Hepatocyte (in vitro differentiated cells): ENCODE measurements at regions not wholly inside any gene's neighbourhood (a gene's known extent, or its start where the extent isn't known, plus 50 kb on each side); places are given as distances from the start of the nearest gene placed in this dataset.

Experiments used
- DNase-seq: peaks from one replicate; pipeline ENCODE4 v3.0.0-alpha.2; 2016; ENCODE audit warnings: low spot score
- H2AFZ ChIP-seq: fragments of 200-600 bp; sonication (generic); 2 replicates; pipeline ENCODE4 v1.6.0; 2016; ENCODE audit warnings: antibody characterized with exemption, mild to moderate bottlenecking
- H3K27ac ChIP-seq: fragments of 200-600 bp; sonication (generic); 2 replicates; pipeline ENCODE4 v1.5.1; 2016; ENCODE audit warnings: mild to moderate bottlenecking
- H3K27me3 ChIP-seq: fragments of 200-600 bp; sonication (generic); 2 replicates; pipeline ENCODE4 v1.6.1; 2016
- H3K36me3 ChIP-seq: fragments of 200-600 bp; sonication (generic); replicated peaks from 2 replicates; pipeline ENCODE4 v1.5.1; 2016; ENCODE audit warnings: low read depth; ENCODE audit not compliant: insufficient read depth
- H3K4me1 ChIP-seq: fragments of 200-600 bp; sonication (generic); 2 replicates; pipeline ENCODE4 v1.5.1; 2016; ENCODE audit warnings: mild to moderate bottlenecking, moderate library complexity; ENCODE audit not compliant: insufficient read depth
- H3K4me2 ChIP-seq: fragments of 200-600 bp; sonication (generic); 2 replicates; pipeline ENCODE4 v1.6.0; 2016
- H3K4me3 ChIP-seq: fragments of 200-600 bp; sonication (generic); 2 replicates; pipeline ENCODE4 v1.5.1; 2016; ENCODE audit warnings: mild to moderate bottlenecking
- H3K79me2 ChIP-seq: fragments of 200-600 bp; sonication (generic); 2 replicates; pipeline ENCODE4 v1.6.0; 2017; ENCODE audit warnings: mild to moderate bottlenecking
- H3K9me2 ChIP-seq: fragments of 200-600 bp; sonication (generic); replicated peaks from 2 replicates; pipeline ENCODE4 v1.6.0; 2017; ENCODE audit warnings: mild to moderate bottlenecking; ENCODE audit not compliant: insufficient read depth
- H3K9me3 ChIP-seq: fragments of 200-600 bp; sonication (generic); 2 replicates; pipeline ENCODE4 v1.5.1; 2016; ENCODE audit warnings: low read depth, mild to moderate bottlenecking
- H4K20me1 ChIP-seq: fragments of 200-600 bp; sonication (generic); 2 replicates; pipeline ENCODE4 v1.6.0; 2016; ENCODE audit warnings: mild to moderate bottlenecking; ENCODE audit not compliant: insufficient read depth, poor library complexity, severe bottlenecking
- CTCF ChIP-seq: fragments of 200-600 bp; sonication (generic); IDR thresholded peaks from 2 replicates; pipeline ENCODE4 v1.5.1; 2016; ENCODE audit warnings: antibody characterized with exemption, mild to moderate bottlenecking; ENCODE audit not compliant: poor library complexity
- EZH2 ChIP-seq: fragments of 200-600 bp; sonication (generic); IDR thresholded peaks from 2 replicates; pipeline ENCODE4 v1.6.1; 2016; ENCODE audit warnings: antibody characterized with exemption, mild to moderate bottlenecking, borderline replicate concordance
- EZH2phosphoT487 ChIP-seq: fragments of 200-600 bp; sonication (generic); IDR thresholded peaks from one replicate; pipeline ENCODE4 v1.6.1; 2018; ENCODE audit warnings: antibody characterized with exemption, mild to moderate bottlenecking, low read depth, moderate library complexity; ENCODE audit not compliant: unreplicated experiment, severe bottlenecking
- WGBS: methylation state at CpG from one replicate; pipeline ENCODE4 v1.1.6; 2016; ENCODE audit warnings: low lambda C conversion rate; ENCODE audit errors: missing lambda C conversion rate; 5-methylcytosine and 5-hydroxymethylcytosine counted together

- TF ChIP-seq EZH2phosphoT487 (no peak), EZH2 (no peak), CTCF (no peak)
- Histone ChIP-seq H2AFZ (no peak overlapping the region), H3K4me2 (no peak overlapping the region), H4K20me1 (no peaks in the 10 kb centered on the region), H3K27ac (no peak overlapping the region), H3K4me1 (no peaks in the 10 kb centered on the region), H3K4me3 (no peak overlapping the region), H3K27me3 (no peaks in the 10 kb centered on the region), H3K9me3 (no peaks in the 10 kb centered on the region), H3K36me3 (no peaks in the 10 kb centered on the region), H3K9me2 (no peaks in the 10 kb centered on the region), H3K79me2 (no peaks in the 10 kb centered on the region)
- 69% methylated on average over 3 of the region's 3 CpGs for WGBS
- DNase-seq: no peak
Observed at GRCh38 chr2:181745796-181746540, 65.7 kb upstream of the NEUROD1 start.

GRCh38 chr2:181746844-181747243 lies 66.5 kb upstream of the NEUROD1 start:
- H3K4me2 ChIP-seq: no peak overlapping the region
- H3K9me2 ChIP-seq: no peaks in the 10 kb centered on the region
- DNase-seq: no peak
- H3K27ac ChIP-seq: no peak overlapping the region
- H3K4me3 ChIP-seq: no peak overlapping the region
- H3K9me3 ChIP-seq: no peaks in the 10 kb centered on the region
- H4K20me1 ChIP-seq: no peaks in the 10 kb centered on the region
- H3K27me3 ChIP-seq: no peaks in the 10 kb centered on the region
- no peaks in the 10 kb centered on the region for H3K79me2 ChIP-seq
- TF ChIP-seq EZH2 (no peak), EZH2phosphoT487 (no peak), CTCF (no peak)
- WGBS: 80% methylated on average over 2 of the region's 2 CpGs
- H3K4me1 ChIP-seq: peaks cover 2% of the 10 kb centered on the region
- no peak overlapping the region for H2AFZ ChIP-seq
- H3K36me3 ChIP-seq: no peaks in the 10 kb centered on the region

GRCh38 chr2:181750305-181750704 lies 70.0 kb upstream of the NEUROD1 start:
- Histone ChIP-seq H3K79me2 (no peaks in the 10 kb centered on the region), H3K4me3 (no peak overlapping the region), H2AFZ (no peak overlapping the region), H3K9me2 (no peaks in the 10 kb centered on the region), H3K9me3 (no peaks in the 10 kb centered on the region), H3K4me1 (peaks cover 16% of the 10 kb centered on the region), H3K27me3 (no peaks in the 10 kb centered on the region), H3K27ac (no peak overlapping the region), H4K20me1 (no peaks in the 10 kb centered on the region), H3K4me2 (no peak overlapping the region), H3K36me3 (no peaks in the 10 kb centered on the region)
- WGBS: 88% methylated on average over 8 of the region's 8 CpGs
- no peak for TF ChIP-seq CTCF
- no peak for TF ChIP-seq EZH2phosphoT487
- TF ChIP-seq EZH2: no peak
- no peak for DNase-seq
